Stimulated activated naive CD4-positive, alpha-beta T cell (primary cell): ENCODE measurements at regions not wholly inside any gene's neighbourhood (a gene's known extent, or its start where the extent isn't known, plus 50 kb on each side); places are given as distances from the start of the nearest gene placed in this dataset.
"Not testable (repeated sequence)": the region's sequence is repeated elsewhere in the genome, so short reads cannot be mapped to it uniquely, and the experiment has no call there.

Source experiments
- DNase-seq, 6 experiments: peaks; one replicate each; lab custom pipeline; 2025; lab: John Stamatoyannopoulos, UW

DNA sequence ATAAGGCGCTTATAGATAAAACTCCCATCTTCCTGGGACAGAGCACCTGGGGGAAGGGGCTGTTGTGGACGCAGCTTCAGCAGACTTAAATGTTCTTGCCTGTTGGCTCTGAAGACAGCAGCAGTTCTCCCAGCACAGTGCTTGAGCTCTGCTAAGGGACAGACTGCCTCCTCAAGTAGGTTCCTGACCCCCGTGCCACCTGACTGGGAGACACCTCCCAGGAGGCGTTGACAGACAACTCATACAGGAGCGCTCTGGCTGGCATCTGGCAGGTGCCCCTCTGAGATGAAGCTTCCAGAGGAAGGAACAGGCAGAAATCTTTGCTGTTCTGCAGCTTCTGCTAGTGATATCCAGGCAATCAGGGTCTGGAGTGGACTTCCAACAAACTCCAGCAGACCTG lies 383.1 kb upstream of the EMCN start:
- not testable (repeated sequence) for DNase-seq

DNA sequence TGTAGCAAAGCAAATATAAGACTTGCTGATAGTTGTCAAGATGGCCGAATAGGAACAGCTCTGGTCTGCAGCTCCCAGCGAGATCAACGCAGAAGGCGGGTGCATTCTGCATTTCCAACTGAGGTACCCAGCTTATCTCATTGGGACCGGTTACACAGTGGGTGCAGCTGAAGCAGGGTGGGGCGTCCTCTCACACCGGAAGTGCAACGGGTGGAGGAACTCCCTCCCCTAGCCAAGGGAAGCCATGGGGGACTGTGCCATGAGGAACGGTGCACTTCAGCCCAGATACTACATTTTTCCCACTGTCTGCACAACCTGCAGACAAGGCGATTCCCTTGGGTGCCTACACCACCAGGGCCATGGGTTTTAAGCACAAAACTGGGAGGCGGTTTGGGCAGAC lies 382.3 kb upstream of the EMCN start:
- no peak for DNase-seq

DNA sequence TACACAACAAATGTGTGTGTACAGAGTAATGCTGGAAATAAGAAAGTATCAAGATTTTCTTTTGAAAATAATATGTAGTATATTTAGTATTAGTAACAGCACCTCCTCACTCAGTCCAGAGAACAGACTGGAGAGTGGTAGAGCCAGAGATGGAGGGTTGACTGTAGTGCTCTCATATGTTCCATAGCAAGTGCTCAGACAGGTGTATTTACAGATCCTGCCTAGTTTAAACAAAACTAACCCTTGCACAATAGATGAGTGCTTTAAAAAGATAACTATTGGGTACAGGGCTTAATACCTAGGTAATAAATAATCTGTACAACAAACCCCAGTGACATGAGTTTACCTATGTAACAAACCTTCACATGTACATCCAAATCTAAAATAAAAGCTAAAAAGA lies 381.0 kb upstream of the EMCN start:
- no peak for DNase-seq

DNA sequence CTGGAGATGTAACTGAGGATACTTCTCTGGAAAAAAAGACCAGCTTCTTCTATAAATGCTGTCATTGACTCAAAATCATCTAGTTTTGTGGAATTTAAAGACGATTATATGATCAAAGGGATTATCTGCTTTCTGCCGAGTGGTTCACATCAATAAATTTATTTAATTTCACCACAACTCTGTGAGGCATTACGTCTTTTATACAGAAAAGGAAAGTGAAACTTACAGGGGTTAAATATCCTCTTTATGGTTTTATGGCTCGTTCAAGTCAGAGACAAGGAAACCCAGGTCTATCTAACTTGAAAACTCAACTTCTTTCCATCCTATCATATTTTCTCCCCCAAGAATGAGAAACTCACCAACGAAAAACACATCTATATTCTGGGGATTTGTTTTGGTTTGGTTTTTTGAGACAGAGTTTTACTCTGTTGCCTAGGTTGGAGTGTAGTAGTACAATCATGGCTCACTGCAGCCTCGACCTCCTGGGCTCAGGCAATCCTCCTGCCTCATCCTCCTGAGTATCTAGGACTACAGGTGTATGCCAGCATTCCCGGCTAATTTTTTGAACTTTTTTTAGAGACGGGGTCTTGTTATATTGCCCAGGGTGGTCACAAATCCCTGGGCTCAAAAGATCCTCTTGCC lies 377.9 kb upstream of the EMCN start:
- peak in 2 of 6 experiments; percentile 17 to 39 for DNase-seq

DNA sequence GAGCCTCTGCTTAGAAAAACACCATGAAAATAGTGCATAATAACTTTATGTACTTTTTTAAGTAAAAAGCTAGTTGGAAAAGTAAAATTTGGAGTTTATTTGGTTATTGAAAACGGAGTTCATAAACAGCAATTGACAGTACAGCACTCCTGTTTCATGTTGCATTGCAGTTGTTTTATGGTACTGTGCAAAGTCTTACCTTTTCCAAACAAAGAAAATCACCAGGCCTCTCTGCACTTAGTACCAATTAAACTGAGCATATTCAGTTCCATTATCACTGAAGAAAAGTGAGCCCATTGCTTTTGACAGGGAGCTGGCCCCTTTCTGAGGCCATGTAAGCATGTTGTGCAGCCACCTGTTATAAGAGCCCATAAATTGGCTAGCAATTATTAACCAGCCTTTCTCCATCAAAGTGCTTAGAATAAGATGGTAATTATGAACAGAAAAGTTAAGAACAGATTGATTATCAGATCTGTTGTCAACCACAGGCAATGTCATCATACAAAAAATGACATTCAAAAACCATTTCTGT lies 376.6 kb upstream of the EMCN start:
- DNase-seq: no peak

DNA sequence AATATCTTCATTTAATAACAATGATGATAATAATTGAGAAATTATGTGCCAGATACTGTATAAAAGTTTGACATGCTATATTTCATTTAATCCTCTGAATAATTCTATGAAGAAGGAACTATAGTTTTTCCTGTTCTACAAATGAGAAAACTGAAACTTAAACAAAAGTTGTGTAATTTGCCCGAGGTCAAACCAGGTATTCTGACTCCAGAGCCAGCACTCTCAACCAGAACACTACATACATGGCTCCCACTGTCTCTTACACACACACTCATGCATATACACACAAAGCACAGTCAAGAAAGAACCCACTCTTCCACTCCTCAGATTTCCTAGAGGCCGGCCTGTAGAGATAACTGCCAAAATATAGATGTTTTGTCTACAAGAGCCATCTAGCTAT lies 374.0 kb upstream of the EMCN start:
- DNase-seq: no peak

DNA sequence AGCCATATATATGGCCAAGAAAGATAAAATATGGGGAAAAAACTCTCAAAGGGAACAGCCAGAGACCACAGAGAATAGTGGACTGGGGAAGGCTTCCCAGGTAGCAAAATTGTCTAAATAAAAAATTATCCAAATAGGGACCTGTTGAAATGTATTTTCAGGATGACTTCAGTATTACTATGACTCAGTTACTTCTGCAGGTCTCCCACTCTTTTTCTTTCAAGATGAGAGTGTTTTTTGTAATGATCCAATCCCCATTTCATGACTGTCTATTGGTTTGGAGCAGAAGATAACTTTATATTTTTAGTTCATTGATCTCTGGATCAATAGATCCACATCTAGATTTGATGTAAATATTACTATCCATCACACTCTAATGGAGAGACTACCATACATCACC lies 372.1 kb upstream of the EMCN start:
- no peak for DNase-seq

DNA sequence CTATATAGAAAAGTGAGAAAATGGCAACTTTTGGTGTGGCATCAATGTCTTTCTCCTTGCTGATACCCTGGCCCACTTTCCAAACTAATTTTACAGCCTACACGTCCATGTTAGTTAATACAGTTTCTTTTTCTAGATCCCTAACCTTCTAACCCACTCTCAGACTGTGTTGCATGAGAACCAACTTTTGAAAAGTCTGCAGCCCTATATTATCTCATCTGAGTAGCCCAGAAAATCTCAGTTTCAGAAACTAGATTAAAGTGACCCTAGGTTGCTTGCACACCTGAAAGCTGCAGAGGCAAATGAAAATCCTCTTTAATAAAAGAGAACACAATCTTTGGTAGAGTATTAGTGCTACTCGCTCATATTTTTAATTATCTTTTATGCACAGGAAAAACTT lies 371.6 kb upstream of the EMCN start:
- no peak for DNase-seq

DNA sequence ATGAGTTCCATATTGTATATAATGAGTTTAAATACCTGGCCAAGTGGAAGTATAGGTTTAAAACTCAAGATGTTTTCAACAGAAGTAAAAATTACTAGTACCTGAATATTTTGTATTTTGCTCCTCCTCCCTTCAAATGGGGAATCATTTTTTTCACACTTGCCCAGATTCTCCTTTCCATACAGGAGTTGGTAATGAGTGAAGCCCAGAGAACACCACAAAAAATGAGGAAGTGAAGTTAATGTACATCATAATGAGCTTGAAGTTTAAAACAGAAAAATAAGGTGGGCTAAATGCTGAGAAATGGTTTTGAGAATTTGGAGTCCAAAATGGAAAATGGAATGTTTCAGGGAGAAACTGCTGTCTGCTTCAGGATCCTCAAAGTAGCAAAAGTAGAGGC lies 364.8 kb upstream of the EMCN start:
- DNase-seq: no peak

DNA sequence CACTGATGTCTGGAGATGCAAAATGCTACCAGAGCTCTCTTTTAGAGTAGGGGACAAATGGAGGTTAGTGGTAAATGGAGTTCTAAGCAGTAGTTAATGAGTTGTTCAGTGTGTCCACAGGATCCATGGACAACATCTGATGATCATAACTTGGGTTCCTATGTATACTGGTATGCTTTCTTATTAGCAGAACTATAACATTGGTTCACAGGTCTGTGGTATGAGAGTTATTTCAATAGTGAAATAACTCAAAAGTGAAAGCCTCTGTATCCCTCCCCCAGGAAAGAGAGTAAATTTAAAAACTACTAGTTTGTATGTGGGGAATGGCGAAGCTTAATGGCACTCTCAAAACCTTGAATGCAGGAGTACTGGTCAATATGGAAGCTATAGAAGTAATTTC lies 363.5 kb upstream of the EMCN start:
- DNase-seq: no peak

DNA sequence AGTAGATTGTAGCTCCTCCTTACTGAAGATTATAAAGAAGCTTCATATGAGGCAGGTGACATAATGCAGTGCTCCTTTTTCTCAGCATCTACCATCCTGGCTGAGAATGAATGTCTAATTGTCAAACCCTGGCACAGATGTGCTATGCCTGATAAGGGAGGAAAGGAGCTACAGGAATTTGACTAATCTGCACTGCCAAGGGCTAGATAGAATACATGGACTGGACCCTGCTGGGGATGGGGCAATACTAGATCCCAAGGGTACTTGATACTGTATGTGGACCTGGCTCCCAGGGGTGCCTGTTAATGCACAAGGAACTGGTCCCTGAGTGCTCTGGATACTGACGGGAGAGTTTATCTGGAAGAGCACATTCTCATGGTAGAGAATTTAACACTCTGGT lies 362.2 kb upstream of the EMCN start:
- DNase-seq: no peak

DNA sequence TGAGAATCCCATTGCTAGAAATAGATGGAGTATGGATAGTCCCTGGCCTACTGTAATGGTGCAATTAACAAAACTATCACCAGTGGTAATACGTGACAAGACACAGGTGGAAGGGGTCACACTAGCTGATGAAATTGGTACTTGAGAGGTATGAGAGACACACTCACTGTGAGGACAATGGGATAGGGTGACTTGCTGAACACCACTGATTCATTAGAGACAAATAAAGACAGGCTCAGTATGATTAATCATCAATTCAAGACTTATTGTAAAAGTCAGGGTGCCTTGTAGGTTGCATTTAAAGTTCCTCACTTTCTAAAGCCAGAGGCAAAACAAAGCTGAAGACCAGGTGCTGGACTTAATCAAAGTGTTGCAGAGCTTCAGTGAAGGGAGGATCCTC lies 361.6 kb upstream of the EMCN start:
- DNase-seq: no peak

DNA sequence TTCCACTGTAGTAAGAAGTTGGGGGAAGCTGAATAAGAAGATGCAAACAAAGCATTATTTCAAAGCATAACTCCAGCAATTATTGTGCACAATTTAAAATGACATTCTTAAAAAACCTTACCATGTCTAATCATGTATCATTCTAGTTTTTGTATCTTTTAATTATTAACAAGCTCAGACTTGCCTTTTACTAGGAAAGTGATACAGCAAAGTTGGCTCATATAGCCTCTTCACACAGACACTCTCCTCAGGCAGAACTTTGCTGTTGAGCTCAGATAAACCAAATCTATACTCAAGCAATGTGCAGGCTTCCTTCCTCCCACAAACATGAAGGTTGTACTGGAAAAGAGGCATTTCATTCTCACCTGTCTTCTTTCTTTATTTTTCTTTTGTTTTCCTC lies 358.7 kb upstream of the EMCN start:
- no peak for DNase-seq

DNA sequence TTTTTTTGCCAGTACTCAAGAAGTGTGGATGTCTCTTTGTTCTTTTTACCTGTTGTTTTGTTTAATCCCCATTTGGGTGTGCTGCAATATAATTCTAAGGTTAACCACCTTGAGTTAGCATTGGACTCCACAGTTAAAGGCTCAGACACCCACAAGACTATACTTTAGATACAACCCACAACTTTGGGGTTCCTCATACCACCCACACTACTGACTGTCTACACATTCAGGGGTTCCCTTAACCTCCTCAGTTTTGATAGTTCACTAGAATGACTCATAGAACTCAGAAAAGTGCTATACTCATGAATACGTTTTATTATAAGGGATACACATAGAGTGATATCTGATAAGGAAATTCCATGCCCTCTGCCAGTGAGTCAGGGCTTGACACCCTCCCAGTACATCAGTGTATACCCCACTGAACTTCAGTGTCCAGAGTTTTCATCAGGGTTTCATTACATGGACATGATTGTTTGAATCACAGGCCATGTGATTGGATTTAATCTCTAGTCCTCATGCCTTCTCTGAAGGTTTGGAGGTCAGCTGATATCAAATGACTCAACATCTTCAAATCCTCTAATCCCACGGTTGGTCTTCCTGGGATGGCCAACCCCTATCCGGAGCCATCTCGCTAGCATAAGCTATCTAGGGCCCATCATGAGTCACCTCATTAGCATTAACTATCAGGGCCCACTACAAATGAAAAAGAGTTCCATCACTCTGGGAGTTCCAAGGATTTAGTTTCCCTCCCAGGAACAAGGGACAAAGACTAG lies 357.7 kb upstream of the EMCN start:
- no peak for DNase-seq

DNA sequence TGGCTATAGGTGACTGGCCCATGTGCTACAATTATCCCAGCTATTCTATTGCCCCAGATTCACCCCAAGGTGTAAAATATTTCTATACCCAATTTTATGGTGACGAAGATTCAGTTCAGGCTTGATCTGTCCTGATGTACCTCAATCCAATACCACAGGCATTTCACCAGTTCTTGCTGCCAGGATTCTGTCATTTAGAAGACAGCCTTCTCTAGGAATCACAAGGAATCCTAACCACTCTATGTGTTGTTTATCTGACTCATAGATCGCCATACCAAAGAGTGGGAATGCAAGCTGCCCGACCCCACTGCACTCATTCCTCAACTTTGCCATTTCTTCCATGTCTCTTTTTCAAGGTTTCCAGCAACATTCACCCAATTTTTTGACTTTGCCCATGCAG lies 355.0 kb upstream of the EMCN start:
- no peak for DNase-seq

DNA sequence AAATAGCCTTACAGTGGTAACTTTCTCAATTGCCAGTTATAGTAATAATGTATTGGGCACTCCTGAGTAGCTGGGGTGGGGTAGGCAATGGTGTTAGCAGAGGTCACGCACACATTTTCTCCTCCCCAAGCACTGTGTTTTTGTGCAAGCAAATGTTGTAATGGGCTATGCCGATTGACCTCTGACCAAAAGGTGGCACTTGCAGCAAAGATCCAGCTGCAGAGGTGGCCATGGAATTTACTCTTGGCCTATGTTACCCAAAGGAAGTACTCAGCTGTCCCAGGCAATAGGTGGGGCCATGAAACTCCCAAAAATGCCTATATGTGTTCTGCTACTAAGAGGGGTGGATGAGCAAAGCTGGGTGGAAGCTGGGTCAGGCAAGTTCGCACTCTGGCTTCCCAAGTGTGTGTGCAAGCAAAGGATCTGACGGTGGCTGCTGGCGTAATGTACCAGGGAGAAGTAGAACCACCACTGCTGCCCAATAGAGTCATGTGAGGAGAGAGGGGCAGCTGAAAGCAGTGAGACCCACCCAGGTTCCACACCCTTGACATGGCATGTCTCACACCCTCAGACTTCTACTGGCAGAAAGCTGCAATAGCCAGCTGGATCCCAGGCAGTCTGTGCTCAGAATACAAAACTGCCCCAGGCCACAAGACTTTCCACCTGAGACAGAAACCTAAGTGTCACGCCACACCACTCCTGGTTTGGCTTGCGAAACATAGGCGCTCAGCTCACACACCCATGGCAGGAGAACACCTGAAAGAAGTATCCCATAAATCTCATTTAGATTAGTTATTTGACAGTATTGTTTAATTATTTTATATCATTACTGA lies 353.3 kb upstream of the EMCN start:
- DNase-seq: no peak

DNA sequence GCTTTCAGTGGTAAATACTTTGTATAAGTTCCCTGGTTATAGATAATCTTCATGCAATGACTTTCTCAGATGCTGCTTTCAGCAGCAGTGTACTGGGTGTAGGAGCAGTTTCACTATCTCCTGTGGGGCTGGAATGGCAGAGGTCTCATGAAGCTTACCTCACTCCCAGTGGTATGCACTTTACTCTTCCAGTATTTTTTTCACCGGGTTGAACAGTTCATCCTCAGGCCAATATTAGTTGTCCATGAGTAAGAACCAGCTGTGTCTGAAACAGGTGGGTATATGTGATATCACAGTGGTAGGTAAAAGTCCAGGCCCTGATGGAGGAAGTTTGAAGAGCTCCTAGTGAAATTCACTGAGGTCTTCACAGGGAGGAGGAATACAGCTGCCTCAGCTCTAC lies 351.5 kb upstream of the EMCN start:
- no peak for DNase-seq

DNA sequence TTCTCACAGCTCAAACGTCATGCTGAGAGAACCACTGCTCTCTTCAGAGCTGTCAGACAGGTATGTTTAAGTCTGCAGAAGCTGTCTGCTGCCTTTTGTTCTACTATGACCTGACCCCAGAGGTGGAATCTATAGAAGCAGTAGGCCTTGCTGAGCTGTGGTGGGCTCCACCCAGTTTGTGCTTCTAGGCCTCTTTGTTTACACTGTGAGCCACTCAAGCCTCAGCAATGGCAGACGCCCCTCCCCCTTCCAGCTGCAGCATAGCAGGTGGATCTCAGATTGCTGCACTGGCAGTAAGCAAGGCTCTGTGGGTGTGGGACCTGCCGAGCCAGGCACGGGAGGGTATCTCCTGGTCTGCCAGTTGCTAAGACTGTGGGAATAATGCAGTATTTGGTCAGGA lies 350.5 kb upstream of the EMCN start:
- DNase-seq: not testable (repeated sequence)

DNA sequence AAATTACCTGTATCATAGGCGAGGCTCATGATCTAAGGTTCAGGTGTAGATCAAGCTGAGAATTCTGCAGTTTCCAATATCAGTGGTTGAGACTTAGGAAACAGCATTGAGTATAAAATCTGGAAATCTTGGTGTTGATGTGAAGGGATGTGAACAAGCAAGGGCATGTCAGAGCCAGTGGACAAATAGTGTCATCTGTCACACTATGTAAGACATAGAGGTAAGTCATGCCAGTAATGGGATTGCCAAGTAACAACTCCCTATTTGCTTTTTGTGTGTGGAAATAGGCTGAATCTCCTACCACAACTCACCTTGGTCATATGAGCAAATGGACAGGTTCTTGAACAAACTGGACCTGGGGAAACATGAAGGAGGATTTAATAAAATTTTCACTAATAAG lies 334.5 kb upstream of the EMCN start:
- DNase-seq: no peak

DNA sequence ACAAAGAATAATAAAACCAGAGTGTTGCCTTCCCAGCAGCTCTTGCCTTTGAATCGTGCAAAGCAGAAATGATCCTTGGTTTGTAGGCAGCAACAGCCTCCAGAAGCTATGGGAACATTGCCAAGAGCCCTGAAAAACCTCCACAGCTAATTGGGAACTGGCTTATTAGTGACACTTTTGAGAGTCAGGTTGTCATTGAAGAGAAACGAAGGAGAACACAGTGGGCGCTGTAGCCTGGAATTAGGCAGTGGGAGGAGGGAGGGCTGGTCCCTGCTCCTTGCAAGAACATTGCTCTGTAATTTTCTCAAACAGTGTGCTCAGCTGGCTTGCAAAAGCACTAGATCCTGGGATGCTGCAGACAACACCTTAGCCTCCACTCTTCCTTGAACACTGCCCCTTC lies 331.5 kb upstream of the EMCN start:
- DNase-seq: no peak

DNA sequence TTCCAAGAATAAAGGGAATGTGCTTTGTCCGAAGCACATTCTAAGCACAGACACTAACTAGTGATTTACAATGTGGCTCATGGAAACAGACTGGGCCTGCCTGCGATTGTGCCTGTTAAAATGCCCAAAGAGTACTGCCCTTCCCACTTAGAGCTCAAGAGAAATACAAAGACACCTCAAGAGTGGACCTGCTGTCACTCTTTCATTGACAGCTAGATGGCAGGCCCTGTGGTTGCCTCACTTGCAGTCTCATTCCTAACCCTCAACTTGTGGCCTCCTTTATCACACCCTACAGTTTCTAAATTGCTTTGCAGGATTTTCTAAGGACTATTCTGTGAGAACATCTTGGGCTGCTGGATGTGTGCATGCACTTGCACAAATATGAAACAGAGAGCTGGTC lies 331.0 kb upstream of the EMCN start:
- DNase-seq: no peak

DNA sequence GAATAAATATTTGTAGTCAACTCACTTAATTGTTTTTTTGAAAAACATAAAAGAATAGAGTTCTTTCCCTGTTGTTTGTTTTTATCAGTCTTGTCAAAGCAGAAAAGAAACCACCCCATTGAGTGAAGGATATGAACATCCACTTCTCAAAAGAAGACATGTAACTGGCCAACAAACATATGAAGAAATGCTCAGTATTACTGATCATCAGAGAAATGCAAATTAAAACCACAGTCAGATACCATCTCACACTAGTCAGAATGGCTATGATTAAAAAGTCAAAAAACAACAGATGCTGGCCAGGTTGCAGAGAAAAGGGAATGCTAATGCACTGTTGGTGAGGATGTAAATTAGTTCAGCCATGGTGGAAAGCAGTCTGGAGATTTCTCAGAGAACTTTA lies 326.1 kb upstream of the EMCN start:
- DNase-seq: no peak

DNA sequence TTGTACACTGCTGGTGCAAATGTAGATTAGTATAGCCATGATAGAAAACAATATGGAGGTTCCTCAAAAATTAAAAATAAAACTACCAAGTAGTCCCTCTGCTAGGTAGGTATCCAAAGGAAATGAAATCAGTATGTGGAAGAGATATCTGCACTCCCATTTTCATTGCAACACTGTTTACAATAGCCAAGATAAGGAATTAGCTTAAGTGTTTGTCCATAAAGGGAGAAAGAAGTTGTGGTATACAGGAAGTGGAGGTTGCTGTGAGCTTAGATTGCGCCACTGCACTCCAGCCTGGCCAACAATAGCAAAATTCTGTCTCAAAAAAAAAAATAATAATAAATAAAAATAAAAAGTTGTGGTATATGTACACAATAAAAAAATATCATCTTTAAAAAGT lies 325.0 kb upstream of the EMCN start:
- no peak for DNase-seq
